ENCODE measurements at regions not wholly inside any gene's neighbourhood (a gene's known extent, or its start where the extent isn't known, plus 50 kb on each side); places are given as distances from the start of the nearest gene placed in this dataset.

- Histone ChIP-seq H3K4me1 (ENCODE audit: control insufficient read depth, insufficient read depth, low read length, poor library complexity, severe bottlenecking) (no peaks in the 10 kb centered on the region), H3K36me3 (ENCODE audit: control insufficient read depth, insufficient read depth, low read length) (no peaks in the 10 kb centered on the region), H3K27me3 (replicated peaks; ENCODE audit: control insufficient read depth, insufficient read depth, low read length, poor library complexity, severe bottlenecking) (no peaks in the 10 kb centered on the region), H3K4me3 (ENCODE audit: insufficient read depth, low read depth, low read length, poor library complexity, severe bottlenecking) (no peak overlapping the region), H3K27ac (ENCODE audit: insufficient read depth, low read length, poor library complexity, severe bottlenecking) (no peak overlapping the region), H3K9me3 (ENCODE audit: control insufficient read depth, low read length) (no peaks in the 10 kb centered on the region)
- no peak for DNase-seq
Observed at GRCh38 chr14:87331991-87332390, 661.0 kb downstream of the GALC start.

DNA sequence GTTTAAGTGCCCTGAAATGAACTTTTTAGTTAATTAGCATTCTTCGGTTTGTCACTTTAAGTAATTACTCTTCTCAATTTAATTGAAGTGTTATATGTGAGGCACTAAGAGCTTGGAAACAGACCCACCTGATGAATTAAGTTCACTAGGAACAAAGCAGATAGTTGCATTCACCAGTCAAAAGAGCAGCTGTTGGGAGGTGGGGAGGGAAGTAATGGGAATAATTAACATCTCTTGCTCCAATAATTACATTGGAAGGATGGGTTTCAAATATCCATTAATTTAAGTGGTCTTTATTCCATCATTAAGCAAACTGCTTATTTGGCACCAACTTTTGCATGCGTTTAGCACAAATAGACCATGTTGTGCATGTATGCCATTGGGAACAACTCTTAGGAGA, 667.2 kb downstream of the GALC start:
- H3K27ac ChIP-seq (ENCODE audit: insufficient read depth, low read length, poor library complexity, severe bottlenecking): no peak overlapping the region
- no peaks in the 10 kb centered on the region for H3K9me3 ChIP-seq (ENCODE audit: control insufficient read depth, low read length)
- H3K4me1 ChIP-seq (ENCODE audit: control insufficient read depth, insufficient read depth, low read length, poor library complexity, severe bottlenecking): no peaks in the 10 kb centered on the region
- H3K27me3 ChIP-seq (replicated peaks; ENCODE audit: control insufficient read depth, insufficient read depth, low read length, poor library complexity, severe bottlenecking): no peaks in the 10 kb centered on the region
- H3K36me3 ChIP-seq (ENCODE audit: control insufficient read depth, insufficient read depth, low read length): no peaks in the 10 kb centered on the region
- DNase-seq: no peak
- no peak overlapping the region for H3K4me3 ChIP-seq (ENCODE audit: insufficient read depth, low read depth, low read length, poor library complexity, severe bottlenecking)

- Histone ChIP-seq H3K27ac (ENCODE audit: insufficient read depth, low read length, poor library complexity, severe bottlenecking) (no peak overlapping the region), H3K27me3 (replicated peaks; ENCODE audit: control insufficient read depth, insufficient read depth, low read length, poor library complexity, severe bottlenecking) (no peaks in the 10 kb centered on the region)
- no peak for DNase-seq
Observed at GRCh38 chr14:87323191-87323590, 669.8 kb downstream of the GALC start.

GRCh38 chr14:87321548-87321947, 671.4 kb downstream of the GALC start:
- Histone ChIP-seq H3K27ac (ENCODE audit: insufficient read depth, low read length, poor library complexity, severe bottlenecking) (no peak overlapping the region), H3K4me1 (ENCODE audit: control insufficient read depth, insufficient read depth, low read length, poor library complexity, severe bottlenecking) (no peaks in the 10 kb centered on the region), H3K9me3 (ENCODE audit: control insufficient read depth, low read length) (no peaks in the 10 kb centered on the region), H3K36me3 (ENCODE audit: control insufficient read depth, insufficient read depth, low read length) (no peaks in the 10 kb centered on the region), H3K4me3 (ENCODE audit: insufficient read depth, low read depth, low read length, poor library complexity, severe bottlenecking) (no peak overlapping the region), H3K27me3 (replicated peaks; ENCODE audit: control insufficient read depth, insufficient read depth, low read length, poor library complexity, severe bottlenecking) (no peaks in the 10 kb centered on the region)
- no peak for DNase-seq

More at GRCh38 chr14:87323191-87323590, 669.8 kb downstream of the GALC start:
- Histone ChIP-seq H3K36me3 (ENCODE audit: control insufficient read depth, insufficient read depth, low read length) (no peaks in the 10 kb centered on the region), H3K4me3 (ENCODE audit: insufficient read depth, low read depth, low read length, poor library complexity, severe bottlenecking) (no peak overlapping the region), H3K9me3 (ENCODE audit: control insufficient read depth, low read length) (no peaks in the 10 kb centered on the region), H3K4me1 (ENCODE audit: control insufficient read depth, insufficient read depth, low read length, poor library complexity, severe bottlenecking) (no peaks in the 10 kb centered on the region)

- no peaks in the 10 kb centered on the region for H3K4me1 ChIP-seq (ENCODE audit: control insufficient read depth, insufficient read depth, low read length, poor library complexity, severe bottlenecking)
- H3K36me3 ChIP-seq (ENCODE audit: control insufficient read depth, insufficient read depth, low read length): no peaks in the 10 kb centered on the region
- H3K27me3 ChIP-seq (replicated peaks; ENCODE audit: control insufficient read depth, insufficient read depth, low read length, poor library complexity, severe bottlenecking): no peaks in the 10 kb centered on the region
- no peak overlapping the region for H3K4me3 ChIP-seq (ENCODE audit: insufficient read depth, low read depth, low read length, poor library complexity, severe bottlenecking)
- no peak for DNase-seq
- H3K27ac ChIP-seq (ENCODE audit: insufficient read depth, low read length, poor library complexity, severe bottlenecking): no peak overlapping the region
- no peaks in the 10 kb centered on the region for H3K9me3 ChIP-seq (ENCODE audit: control insufficient read depth, low read length)
Observed at GRCh38 chr14:87312894-87313205, 680.1 kb downstream of the GALC start.

DNA sequence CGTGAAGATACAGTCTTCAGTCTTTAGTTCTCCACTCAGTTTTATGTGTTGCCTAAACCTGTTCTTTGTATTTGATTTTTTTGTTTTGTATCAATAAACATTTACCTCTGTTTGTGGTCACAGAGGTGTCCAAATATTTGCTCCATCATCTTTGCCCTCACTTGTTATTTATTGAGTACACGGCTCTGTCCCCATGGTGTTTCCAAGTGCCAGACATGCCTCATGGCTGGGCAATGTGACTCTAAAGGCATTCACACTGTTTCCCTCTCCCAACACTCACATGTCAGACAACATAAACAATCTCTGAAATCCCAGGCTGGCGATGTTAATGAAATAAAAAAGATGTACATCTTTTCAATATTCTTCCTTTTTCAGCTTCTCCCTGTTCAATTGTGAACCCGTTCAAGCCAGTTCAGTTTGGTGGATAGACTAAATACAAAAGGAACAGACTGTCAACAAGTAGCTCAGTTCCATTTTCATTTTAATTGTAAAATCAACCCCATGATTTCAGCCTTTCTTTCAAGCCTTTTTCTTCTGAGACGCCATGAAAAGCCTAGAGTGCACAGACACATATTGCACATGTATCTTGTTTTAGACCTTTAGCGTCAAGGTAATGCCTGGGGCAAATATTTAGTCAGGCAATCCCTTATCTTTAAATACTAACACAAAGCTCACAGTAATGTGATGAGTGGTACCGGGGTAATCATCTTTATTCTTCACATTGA, 680.7 kb downstream of the GALC start:
- H3K36me3 ChIP-seq (ENCODE audit: control insufficient read depth, insufficient read depth, low read length): no peaks in the 10 kb centered on the region
- no peak overlapping the region for H3K27ac ChIP-seq (ENCODE audit: insufficient read depth, low read length, poor library complexity, severe bottlenecking)
- no peak for DNase-seq
- H3K4me3 ChIP-seq (ENCODE audit: insufficient read depth, low read depth, low read length, poor library complexity, severe bottlenecking): no peak overlapping the region
- no peaks in the 10 kb centered on the region for H3K4me1 ChIP-seq (ENCODE audit: control insufficient read depth, insufficient read depth, low read length, poor library complexity, severe bottlenecking)
- no peaks in the 10 kb centered on the region for H3K27me3 ChIP-seq (replicated peaks; ENCODE audit: control insufficient read depth, insufficient read depth, low read length, poor library complexity, severe bottlenecking)
- H3K9me3 ChIP-seq (ENCODE audit: control insufficient read depth, low read length): no peaks in the 10 kb centered on the region

DNA sequence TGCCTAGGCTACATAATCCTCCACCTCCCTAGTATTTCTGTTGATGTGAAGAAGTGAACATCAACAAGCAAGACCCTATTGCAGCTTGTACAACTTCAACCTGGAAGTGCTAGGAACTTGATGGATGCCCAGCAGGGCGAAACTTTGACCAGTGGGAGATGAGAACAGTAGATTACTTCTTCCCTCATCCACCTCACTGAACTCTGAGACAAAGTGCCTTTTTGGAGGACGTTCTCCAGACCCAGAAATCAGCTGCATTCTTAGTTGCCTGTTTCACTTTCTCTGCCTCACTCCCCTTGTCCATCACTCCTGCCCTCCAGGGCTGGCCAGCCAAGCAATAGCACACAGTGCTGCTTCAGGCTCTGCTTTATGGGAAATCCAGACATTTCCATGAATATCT, 683.4 kb downstream of the GALC start:
- H3K4me3 ChIP-seq (ENCODE audit: insufficient read depth, low read depth, low read length, poor library complexity, severe bottlenecking): no peak overlapping the region
- H3K36me3 ChIP-seq (ENCODE audit: control insufficient read depth, insufficient read depth, low read length): no peaks in the 10 kb centered on the region
- no peaks in the 10 kb centered on the region for H3K9me3 ChIP-seq (ENCODE audit: control insufficient read depth, low read length)
- no peak overlapping the region for H3K27ac ChIP-seq (ENCODE audit: insufficient read depth, low read length, poor library complexity, severe bottlenecking)
- DNase-seq: no peak
- H3K27me3 ChIP-seq (replicated peaks; ENCODE audit: control insufficient read depth, insufficient read depth, low read length, poor library complexity, severe bottlenecking): no peaks in the 10 kb centered on the region
- no peaks in the 10 kb centered on the region for H3K4me1 ChIP-seq (ENCODE audit: control insufficient read depth, insufficient read depth, low read length, poor library complexity, severe bottlenecking)

- H3K27ac ChIP-seq (ENCODE audit: insufficient read depth, low read length, poor library complexity, severe bottlenecking): no peak overlapping the region
- H3K36me3 ChIP-seq (ENCODE audit: control insufficient read depth, insufficient read depth, low read length): no peaks in the 10 kb centered on the region
- H3K9me3 ChIP-seq (ENCODE audit: control insufficient read depth, low read length): no peaks in the 10 kb centered on the region
- DNase-seq: no peak
- H3K27me3 ChIP-seq (replicated peaks; ENCODE audit: control insufficient read depth, insufficient read depth, low read length, poor library complexity, severe bottlenecking): no peaks in the 10 kb centered on the region
- H3K4me3 ChIP-seq (ENCODE audit: insufficient read depth, low read depth, low read length, poor library complexity, severe bottlenecking): no peak overlapping the region
- no peaks in the 10 kb centered on the region for H3K4me1 ChIP-seq (ENCODE audit: control insufficient read depth, insufficient read depth, low read length, poor library complexity, severe bottlenecking)
Observed at GRCh38 chr14:87306409-87307168, 686.4 kb downstream of the GALC start.

DNA sequence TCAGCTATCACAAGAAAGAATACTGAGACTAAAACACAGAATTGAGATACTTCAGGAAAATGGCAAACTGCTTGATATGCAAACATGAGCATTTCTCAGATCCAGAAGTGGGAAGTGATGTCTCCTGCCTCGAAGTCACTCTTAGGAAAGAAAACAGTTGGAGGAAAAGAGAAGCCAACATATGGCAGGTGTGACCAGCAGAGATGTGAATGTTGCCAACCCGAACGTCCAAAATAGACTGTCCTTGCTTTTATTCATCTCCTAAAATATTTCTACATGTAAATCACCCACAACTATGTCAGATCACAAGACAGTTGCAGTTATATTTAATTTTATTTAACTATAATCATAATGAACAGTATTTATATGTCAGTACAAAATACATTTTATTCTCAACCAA, 687.6 kb downstream of the GALC start:
- no peak overlapping the region for H3K4me3 ChIP-seq (ENCODE audit: insufficient read depth, low read depth, low read length, poor library complexity, severe bottlenecking)
- no peaks in the 10 kb centered on the region for H3K4me1 ChIP-seq (ENCODE audit: control insufficient read depth, insufficient read depth, low read length, poor library complexity, severe bottlenecking)
- no peaks in the 10 kb centered on the region for H3K9me3 ChIP-seq (ENCODE audit: control insufficient read depth, low read length)
- DNase-seq: no peak
- no peaks in the 10 kb centered on the region for H3K27me3 ChIP-seq (replicated peaks; ENCODE audit: control insufficient read depth, insufficient read depth, low read length, poor library complexity, severe bottlenecking)
- no peaks in the 10 kb centered on the region for H3K36me3 ChIP-seq (ENCODE audit: control insufficient read depth, insufficient read depth, low read length)
- H3K27ac ChIP-seq (ENCODE audit: insufficient read depth, low read length, poor library complexity, severe bottlenecking): no peak overlapping the region

- DNase-seq: no peak
- no peak overlapping the region for H3K27ac ChIP-seq (ENCODE audit: insufficient read depth, low read length, poor library complexity, severe bottlenecking)
- H3K4me3 ChIP-seq (ENCODE audit: insufficient read depth, low read depth, low read length, poor library complexity, severe bottlenecking): no peak overlapping the region
- no peaks in the 10 kb centered on the region for H3K27me3 ChIP-seq (replicated peaks; ENCODE audit: control insufficient read depth, insufficient read depth, low read length, poor library complexity, severe bottlenecking)
- no peaks in the 10 kb centered on the region for H3K4me1 ChIP-seq (ENCODE audit: control insufficient read depth, insufficient read depth, low read length, poor library complexity, severe bottlenecking)
- H3K9me3 ChIP-seq (ENCODE audit: control insufficient read depth, low read length): no peaks in the 10 kb centered on the region
- H3K36me3 ChIP-seq (ENCODE audit: control insufficient read depth, insufficient read depth, low read length): no peaks in the 10 kb centered on the region
Observed at GRCh38 chr14:87304404-87304803, 688.6 kb downstream of the GALC start.
